H1 (cell line): ENCODE measurements at regions not wholly inside any gene's neighbourhood (a gene's known extent, or its start where the extent isn't known, plus 50 kb on each side); places are given as distances from the start of the nearest gene placed in this dataset.

ENCODE experiments used
- CTCF ChIA-PET: fragments of 300-600 bp; sonication (Branson Sonifier 250); formaldehyde crosslinking; loops from one replicate; lab custom pipeline; 2021; ENCODE audit not compliant: partially characterized antibody; lab: Charles Lee
- POLR2A ChIA-PET: fragments of 300-600 bp; sonication (Branson Sonifier 250); formaldehyde crosslinking; loops from one replicate; lab custom pipeline; 2021; ENCODE audit warnings: inconsistent platforms; ENCODE audit not compliant: partially characterized antibody; lab: Charles Lee
- DNase-seq, 2 experiments: peaks; one replicate each; pipeline versions ENCODE4 v3.0.0 to v3.0.0-alpha.2; 2010 to 2022; ENCODE audit warnings: low spot score in 2 of 2, low read depth in 1 of 2, mixed read lengths in 1 of 2
- FAIRE-seq: peaks from 2 replicates; lab custom pipeline; 2011; peaks lifted over from hg19 to GRCh38; lab: Jason Lieb, UNC
- H2AFZ ChIP-seq: 2 replicates; pipeline ENCODE4 v1.8.1; 2012; ENCODE audit warnings: low read length, inconsistent platforms
- H2AK5ac ChIP-seq: 2 replicates; pipeline ENCODE4 v1.6.1; 2013; ENCODE audit warnings: low read depth, low read length
- H2BK120ac ChIP-seq: replicated peaks from 2 replicates; pipeline ENCODE3; 2013; ENCODE audit warnings: low read depth, low read length, inconsistent platforms
- H2BK12ac ChIP-seq: 2 replicates; pipeline ENCODE4 v1.6.1; 2013; ENCODE audit warnings: low read depth, low read length
- H2BK15ac ChIP-seq: 2 replicates; pipeline ENCODE4 v1.6.1; 2013; ENCODE audit warnings: low read length
- H2BK20ac ChIP-seq: 2 replicates; pipeline ENCODE4 v1.6.1; 2013; ENCODE audit warnings: low read length
- H2BK5ac ChIP-seq: 2 replicates; pipeline ENCODE4 v1.6.1; 2013; ENCODE audit warnings: low read depth, low read length
- H3K14ac ChIP-seq: 2 replicates; pipeline ENCODE4 v1.6.1; 2013; ENCODE audit warnings: inconsistent platforms; ENCODE audit not compliant: insufficient read length
- H3K18ac ChIP-seq: 2 replicates; pipeline ENCODE4 v1.6.1; 2013; ENCODE audit warnings: low read length; ENCODE audit errors: extremely low read depth
- H3K23ac ChIP-seq: 2 replicates; pipeline ENCODE4 v1.6.1; 2013; ENCODE audit warnings: inconsistent platforms; ENCODE audit not compliant: insufficient read length
- H3K23me2 ChIP-seq: 2 replicates; pipeline ENCODE4 v1.6.1; 2013; ENCODE audit warnings: low read depth, low read length
- H3K27ac ChIP-seq: 2 replicates; pipeline ENCODE4 v1.6.1; 2011; ENCODE audit warnings: low read depth, low read length, inconsistent platforms
- H3K27me3 ChIP-seq, 4 experiments: replicated peaks in 1 of 4; 1 replicate in 1 of 4; 2 replicates in 3 of 4; pipeline versions ENCODE4 v1.6.1 to v1.8.1; 2011 to 2013; ENCODE audit warnings: low read length in 3 of 4, mild to moderate bottlenecking in 3 of 4, inconsistent platforms in 2 of 4, mixed read lengths in 2 of 4, moderate library complexity in 1 of 4; ENCODE audit not compliant: control insufficient read depth in 3 of 4, insufficient read depth in 3 of 4; ENCODE audit errors: extremely low read depth in 1 of 4
- H3K36me3 ChIP-seq, 4 experiments: 2 replicates each; pipeline versions ENCODE4 v1.6.1 to v1.8.1; 2011 to 2013; ENCODE audit warnings: mild to moderate bottlenecking in 4 of 4, low read length in 3 of 4, moderate library complexity in 2 of 4, control low read depth in 1 of 4, inconsistent platforms in 1 of 4; ENCODE audit not compliant: insufficient read depth in 4 of 4, control insufficient read depth in 2 of 4
- H3K4ac ChIP-seq: replicated peaks from 2 replicates; pipeline ENCODE3; 2013; ENCODE audit warnings: low read length, low read depth, mixed read lengths, inconsistent platforms; ENCODE audit not compliant: insufficient read length
- H3K4me1 ChIP-seq, 4 experiments: replicated peaks in 1 of 4; 1 replicate in 1 of 4; 2 replicates in 3 of 4; pipeline versions ENCODE4 v1.6.1 to v1.8.1; 2011 to 2013; ENCODE audit warnings: low read length in 3 of 4, inconsistent platforms in 2 of 4, mixed read lengths in 1 of 4; ENCODE audit not compliant: insufficient read depth in 4 of 4, control insufficient read depth in 3 of 4
- H3K4me2 ChIP-seq, 2 experiments: 2 replicates each; pipeline versions ENCODE4 v1.6.1 to v1.8.1; 2011 to 2013; ENCODE audit warnings: low read depth in 2 of 2, low read length in 2 of 2, control low read depth in 1 of 2, inconsistent platforms in 1 of 2, mild to moderate bottlenecking in 1 of 2; ENCODE audit not compliant: insufficient read depth in 1 of 2
- H3K4me3 ChIP-seq, 4 experiments: fragments of 200-600, 300-600 bp in 1 of 4; sonication (generic), shearing (Covaris generic), sonication (Bioruptor Twin) in 1 of 4; 2 replicates each; pipeline versions ENCODE4 v1.5.1 to v1.8.1; 2011 to 2016; ENCODE audit warnings: low read length in 4 of 4, low read depth in 3 of 4, control low read depth in 2 of 4, inconsistent platforms in 2 of 4, mild to moderate bottlenecking in 2 of 4, mixed read lengths in 1 of 4, moderate library complexity in 1 of 4; ENCODE audit not compliant: insufficient read depth in 2 of 4; ENCODE audit errors: extremely low read depth in 1 of 4
- H3K56ac ChIP-seq: replicated peaks from 2 replicates; pipeline ENCODE3; 2013; ENCODE audit warnings: low read depth, mild to moderate bottlenecking, mixed read lengths, low read length, inconsistent platforms; ENCODE audit not compliant: insufficient read length
- H3K79me1 ChIP-seq: 2 replicates; pipeline ENCODE4 v1.6.1; 2013; ENCODE audit warnings: low read depth, low read length, control low read depth
- H3K79me2 ChIP-seq, 2 experiments: 2 replicates each; pipeline versions ENCODE4 v1.6.1 to v1.8.1; 2012 to 2013; ENCODE audit warnings: low read length in 2 of 2, mild to moderate bottlenecking in 2 of 2, inconsistent platforms in 1 of 2; ENCODE audit not compliant: insufficient read depth in 2 of 2, control insufficient read depth in 1 of 2
- H3K9ac ChIP-seq, 4 experiments: replicated peaks in 1 of 4; 1 replicate in 1 of 4; 2 replicates in 3 of 4; pipeline versions ENCODE4 v1.6.1 to v1.8.1; 2011 to 2013; ENCODE audit warnings: low read depth in 3 of 4, low read length in 3 of 4, control low read depth in 2 of 4, mild to moderate bottlenecking in 2 of 4, moderate library complexity in 2 of 4, inconsistent platforms in 1 of 4; ENCODE audit errors: extremely low read depth in 1 of 4
- H3K9me3 ChIP-seq, 2 experiments: 2 replicates each; pipeline versions ENCODE4 v1.6.1 to v1.8.1; 2012 to 2013; ENCODE audit warnings: mild to moderate bottlenecking in 2 of 2, moderate library complexity in 2 of 2, control low read depth in 1 of 2, inconsistent platforms in 1 of 2, low read depth in 1 of 2, low read length in 1 of 2, mixed read lengths in 1 of 2; ENCODE audit not compliant: insufficient read depth in 2 of 2
- H4K20me1 ChIP-seq, 2 experiments: replicated peaks in 1 of 2; 2 replicates each; pipeline versions ENCODE3 to v1.8.1; 2011 to 2013; ENCODE audit warnings: inconsistent platforms in 2 of 2, low read length in 2 of 2, mild to moderate bottlenecking in 1 of 2; ENCODE audit not compliant: insufficient read depth in 2 of 2, control insufficient read depth in 1 of 2
- H4K5ac ChIP-seq: 2 replicates; pipeline ENCODE4 v1.6.1; 2013; ENCODE audit warnings: low read length, low read depth, mixed read lengths, inconsistent platforms; ENCODE audit not compliant: insufficient read length
- H4K8ac ChIP-seq: 2 replicates; pipeline ENCODE4 v1.8.0; 2013; ENCODE audit warnings: mild to moderate bottlenecking, moderate library complexity, low read length, inconsistent platforms; ENCODE audit not compliant: insufficient read depth; ENCODE audit errors: extremely low read depth
- H4K91ac ChIP-seq: replicated peaks from 2 replicates; pipeline ENCODE3; 2013; ENCODE audit warnings: low read length, mixed read lengths, inconsistent platforms; ENCODE audit not compliant: insufficient read length
- POLR2A ChIP-seq, 2 experiments: IDR thresholded peaks; 1 replicate in 1 of 2; 2 replicates in 1 of 2; pipeline ENCODE4 v1.6.1; 2011; ENCODE audit warnings: low read depth in 2 of 2, low read length in 2 of 2, mild to moderate bottlenecking in 2 of 2; ENCODE audit errors: control extremely low read depth in 1 of 2
- WGBS, 2 experiments: shearing (Covaris generic) in 1 of 2; methylation state at CpG; one replicate each; pipeline versions ENCODE4 v1.1.6 to v1.1.7; 2013 to 2015; ENCODE audit warnings: low lambda C conversion rate in 2 of 2, mixed read lengths in 2 of 2, inconsistent platforms in 1 of 2, low coverage in 1 of 2, missing lambda C conversion rate in 1 of 2; ENCODE audit not compliant: insufficient replicate concordance in 2 of 2, insufficient coverage in 1 of 2, insufficient read length in 1 of 2; ENCODE audit errors: extremely low coverage in 1 of 2, missing lambda C conversion rate in 1 of 2; 5-methylcytosine and 5-hydroxymethylcytosine counted together

GRCh38 chr3:159819676-159820075 is 169.0 kb upstream of the IL12A start:
- POLR2A ChIA-PET: no interaction called here
- no peak overlapping the region for H2BK15ac ChIP-seq
- H3K4me3 ChIP-seq: no peak overlapping the region
- H2AK5ac ChIP-seq: no peak overlapping the region
- H3K4me1 ChIP-seq: peaks cover 2 to 3% (median 2%) of the 10 kb centered on the region in 4 experiments; a peak in 4 of 7 replicates
- no peak overlapping the region for H3K27ac ChIP-seq
- no peak overlapping the region for H3K4me2 ChIP-seq
- H3K4ac ChIP-seq: no peak overlapping the region
- H3K9ac ChIP-seq: no peak overlapping the region
- no peaks in the 10 kb centered on the region for H4K20me1 ChIP-seq
- H2BK5ac ChIP-seq: no peak overlapping the region
- no peak overlapping the region for H3K18ac ChIP-seq
- no peak overlapping the region for H4K8ac ChIP-seq
- no peak overlapping the region for H2AFZ ChIP-seq
- no peak for TF ChIP-seq POLR2A (IDR thresholded peaks at IDR 0.05; ENCODE audit: control extremely low read depth in 1 of 2, low read depth in 2 of 2, low read length in 2 of 2)
- no peak overlapping the region for H2BK20ac ChIP-seq
- WGBS, 2 experiments: 80% methylated on average over 1 of the region's 1 CpG; no CpG with 5 or more reads in 1 of the 2 experiments
- no peak overlapping the region for H2BK12ac ChIP-seq
- H3K9me3 ChIP-seq: no peaks in the 10 kb centered on the region
- H4K5ac ChIP-seq: no peak overlapping the region
- H3K23me2 ChIP-seq: no peaks in the 10 kb centered on the region
- H3K14ac ChIP-seq: no peak overlapping the region
- FAIRE-seq (no peak), DNase-seq (no peak)
- H3K36me3 ChIP-seq: no peaks in the 10 kb centered on the region
- no peak overlapping the region for H3K23ac ChIP-seq
- no peak overlapping the region for H3K56ac ChIP-seq
- CTCF ChIA-PET: interaction anchor here (0.6 to 4.9 kb wide), 9 partner anchors 9 to 608 kb away, joined by 3 to 61 read pairs (median 14); partner anchors contain the start of gene IL12A
- no peaks in the 10 kb centered on the region for H3K27me3 ChIP-seq
- no peaks in the 10 kb centered on the region; a peak in 1 of 4 replicates for H3K79me2 ChIP-seq
- no peaks in the 10 kb centered on the region for H3K79me1 ChIP-seq
- H2BK120ac ChIP-seq: no peak overlapping the region
- no peak overlapping the region for H4K91ac ChIP-seq
